ENCODE measurements at regions not wholly inside any gene's neighbourhood (a gene's known extent, or its start where the extent isn't known, plus 50 kb on each side); places are given as distances from the start of the nearest gene placed in this dataset.

DNA sequence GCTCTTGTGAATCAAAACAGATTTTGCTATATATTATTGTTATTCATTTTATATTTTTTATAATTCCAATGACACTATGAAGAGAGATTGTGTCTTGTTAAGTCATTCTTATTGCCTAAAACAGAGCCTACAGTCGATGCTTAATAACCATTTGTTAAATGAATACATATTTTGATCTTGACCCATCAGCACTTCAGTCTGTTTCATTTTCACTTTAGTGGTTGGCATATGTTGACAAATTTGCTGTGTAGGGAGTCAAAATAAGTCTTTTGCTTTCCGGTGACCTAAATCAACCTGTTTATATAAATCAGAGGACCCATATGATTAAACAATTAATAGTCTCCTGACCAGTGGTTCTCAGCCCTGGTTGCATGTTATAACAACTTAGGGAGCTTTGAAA is 97.1 kb downstream of the TXNL1 start:
- TF ChIP-seq, protein P1, sequence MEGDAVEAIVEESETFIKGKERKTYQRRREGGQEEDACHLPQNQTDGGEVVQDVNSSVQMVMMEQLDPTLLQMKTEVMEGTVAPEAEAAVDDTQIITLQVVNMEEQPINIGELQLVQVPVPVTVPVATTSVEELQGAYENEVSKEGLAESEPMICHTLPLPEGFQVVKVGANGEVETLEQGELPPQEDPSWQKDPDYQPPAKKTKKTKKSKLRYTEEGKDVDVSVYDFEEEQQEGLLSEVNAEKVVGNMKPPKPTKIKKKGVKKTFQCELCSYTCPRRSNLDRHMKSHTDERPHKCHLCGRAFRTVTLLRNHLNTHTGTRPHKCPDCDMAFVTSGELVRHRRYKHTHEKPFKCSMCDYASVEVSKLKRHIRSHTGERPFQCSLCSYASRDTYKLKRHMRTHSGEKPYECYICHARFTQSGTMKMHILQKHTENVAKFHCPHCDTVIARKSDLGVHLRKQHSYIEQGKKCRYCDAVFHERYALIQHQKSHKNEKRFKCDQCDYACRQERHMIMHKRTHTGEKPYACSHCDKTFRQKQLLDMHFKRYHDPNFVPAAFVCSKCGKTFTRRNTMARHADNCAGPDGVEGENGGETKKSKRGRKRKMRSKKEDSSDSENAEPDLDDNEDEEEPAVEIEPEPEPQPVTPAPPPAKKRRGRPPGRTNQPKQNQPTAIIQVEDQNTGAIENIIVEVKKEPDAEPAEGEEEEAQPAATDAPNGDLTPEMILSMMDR (IDR thresholded peaks at IDR 0.05) = no peak
- no peak for TF ChIP-seq POLR2A (IDR thresholded peaks at IDR 0.05)
